Fibroblast of lung (primary cell): ENCODE measurements at regions not wholly inside any gene's neighbourhood (a gene's known extent, or its start where the extent isn't known, plus 50 kb on each side); places are given as distances from the start of the nearest gene placed in this dataset.

Source experiments
- DNase-seq, 2 donors: peaks; one replicate each; pipeline versions ENCODE4 v3.0.0 to v3.0.0-alpha.2; 2010; ENCODE audit warnings: low read depth in 2 of 2
- H2AFZ ChIP-seq: 2 replicates; pipeline ENCODE4 v1.5.1; 2012; ENCODE audit warnings: low read length, control low read depth, inconsistent platforms
- H3K27ac ChIP-seq: 2 replicates; pipeline ENCODE4 v1.5.1; 2011; ENCODE audit warnings: low read length, control low read depth; ENCODE audit not compliant: insufficient read depth
- H3K27me3 ChIP-seq: 2 replicates; pipeline ENCODE4 v1.5.1; 2011; ENCODE audit warnings: mild to moderate bottlenecking, low read length; ENCODE audit not compliant: control insufficient read depth, insufficient read depth
- H3K36me3 ChIP-seq: 2 replicates; pipeline ENCODE4 v1.5.1; 2011; ENCODE audit warnings: low read length; ENCODE audit not compliant: control insufficient read depth, insufficient read depth
- H3K4me1 ChIP-seq: 2 replicates; pipeline ENCODE4 v1.5.1; 2011; ENCODE audit warnings: low read length; ENCODE audit not compliant: control insufficient read depth, insufficient read depth; ENCODE audit errors: extremely low read depth
- H3K4me2 ChIP-seq: 2 replicates; pipeline ENCODE4 v1.5.1; 2011; ENCODE audit warnings: low read length, control low read depth; ENCODE audit not compliant: insufficient read depth; ENCODE audit errors: extremely low read depth
- H3K4me3 ChIP-seq, 4 experiments: fragments of 200-600 bp in 1 of 4; sonication (generic) in 1 of 4; replicated peaks in 1 of 4; 2 replicates each; pipeline ENCODE4 v1.5.1; 2011 to 2016; ENCODE audit warnings: low read length in 4 of 4, low read depth in 3 of 4, mild to moderate bottlenecking in 3 of 4, control low read depth in 2 of 4, inconsistent platforms in 1 of 4, mixed read lengths in 1 of 4; ENCODE audit not compliant: insufficient read depth in 1 of 4; ENCODE audit errors: control extremely low read depth in 1 of 4
- H3K79me2 ChIP-seq: 2 replicates; pipeline ENCODE4 v1.5.1; 2012; ENCODE audit warnings: mild to moderate bottlenecking, low read length, inconsistent platforms; ENCODE audit not compliant: control insufficient read depth, insufficient read depth
- H3K9ac ChIP-seq: 2 replicates; pipeline ENCODE4 v1.5.1; 2011; ENCODE audit warnings: mild to moderate bottlenecking, low read length, control low read depth; ENCODE audit not compliant: insufficient read depth
- H3K9me3 ChIP-seq: 2 replicates; pipeline ENCODE4 v1.5.1; 2012; ENCODE audit warnings: low read depth, low read length; ENCODE audit not compliant: control insufficient read depth, insufficient read depth
- H4K20me1 ChIP-seq: 2 replicates; pipeline ENCODE4 v1.5.1; 2011; ENCODE audit warnings: low read length; ENCODE audit not compliant: control insufficient read depth, insufficient read depth; ENCODE audit errors: extremely low read depth
- CTCF ChIP-seq, 2 donors: IDR thresholded peaks in 1 of 2; conservative IDR thresholded peaks in 1 of 2; 1 replicate in 1 of 2; 2 replicates in 1 of 2; pipeline ENCODE4 v1.5.1; 2011 to 2012; ENCODE audit warnings: low read length in 2 of 2, control low read depth in 1 of 2, inconsistent platforms in 1 of 2, low read depth in 1 of 2, mild to moderate bottlenecking in 1 of 2
- EZH2 ChIP-seq: IDR thresholded peaks from 2 replicates; pipeline ENCODE4 v1.5.1; 2012; ENCODE audit warnings: low read length, control low read depth, mild to moderate bottlenecking; ENCODE audit errors: missing control alignments

DNA sequence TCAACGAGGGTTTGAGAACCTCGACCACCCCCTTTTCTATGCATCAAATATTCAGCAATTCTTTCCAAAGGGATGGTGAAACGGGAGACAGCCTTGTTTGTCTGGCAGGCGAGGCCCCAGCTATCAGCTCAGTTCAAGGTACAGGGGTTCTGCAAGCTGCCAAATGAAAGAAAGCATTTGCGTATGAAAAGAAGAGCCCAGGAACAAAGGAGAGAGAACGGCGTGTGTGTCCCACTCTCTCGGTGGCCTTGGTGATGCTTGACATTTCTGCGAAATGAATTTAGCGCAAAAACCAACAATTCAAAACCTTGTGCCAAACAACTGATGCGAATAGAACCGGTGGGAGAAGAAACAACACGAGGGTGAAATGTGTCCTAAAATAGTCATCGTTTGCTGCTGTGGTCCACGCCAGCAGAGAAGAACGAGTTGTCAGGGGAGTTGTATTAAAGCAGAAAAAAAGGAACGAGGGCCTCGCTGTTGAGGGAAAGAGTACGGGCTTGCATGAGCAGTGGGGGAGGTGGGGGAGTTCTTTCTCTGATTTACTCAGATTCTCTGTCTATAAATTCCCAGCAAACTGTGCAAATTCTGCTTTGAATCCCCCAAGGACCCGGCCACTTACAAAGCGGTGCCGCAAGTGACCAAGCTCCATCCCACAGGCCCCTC is 97.7 kb downstream of the TMEM130 start:
- H3K27me3 ChIP-seq: no peaks in the 10 kb centered on the region
- no peak overlapping the region for H3K9ac ChIP-seq
- TF ChIP-seq CTCF (conservative IDR thresholded peaks at IDR 0.05 in 1 of 2, IDR thresholded peaks at IDR 0.05 in 1 of 2; ENCODE audit: low read depth in 1 of 2, low read length in 2 of 2) (no peak), EZH2 (no peak)
- no peak overlapping the region for H3K4me3 ChIP-seq
- H3K79me2 ChIP-seq: no peaks in the 10 kb centered on the region
- DNase-seq: no peak
- H3K4me1 ChIP-seq: no peaks in the 10 kb centered on the region
- no peak overlapping the region for H3K27ac ChIP-seq
- H3K9me3 ChIP-seq: no peaks in the 10 kb centered on the region
- no peak overlapping the region for H2AFZ ChIP-seq
- H3K4me2 ChIP-seq: no peak overlapping the region
- H3K36me3 ChIP-seq: no peaks in the 10 kb centered on the region
- no peaks in the 10 kb centered on the region for H4K20me1 ChIP-seq

- Histone ChIP-seq H3K9me3 (no peaks in the 10 kb centered on the region), H3K4me1 (no peaks in the 10 kb centered on the region), H3K9ac (no peak overlapping the region), H3K79me2 (no peaks in the 10 kb centered on the region), H3K4me3 (no peak overlapping the region), H2AFZ (no peak overlapping the region), H3K27ac (no peak overlapping the region), H3K27me3 (no peaks in the 10 kb centered on the region), H3K36me3 (no peaks in the 10 kb centered on the region), H3K4me2 (no peak overlapping the region), H4K20me1 (no peaks in the 10 kb centered on the region)
- no peak for TF ChIP-seq EZH2
- TF ChIP-seq CTCF (conservative IDR thresholded peaks at IDR 0.05 in 1 of 2, IDR thresholded peaks at IDR 0.05 in 1 of 2; ENCODE audit: low read depth in 1 of 2, low read length in 2 of 2): no peak
- no peak for DNase-seq
These were observed 94.9 kb downstream of the TMEM130 start for GRCh38 chr7:98774884-98775283.

DNA sequence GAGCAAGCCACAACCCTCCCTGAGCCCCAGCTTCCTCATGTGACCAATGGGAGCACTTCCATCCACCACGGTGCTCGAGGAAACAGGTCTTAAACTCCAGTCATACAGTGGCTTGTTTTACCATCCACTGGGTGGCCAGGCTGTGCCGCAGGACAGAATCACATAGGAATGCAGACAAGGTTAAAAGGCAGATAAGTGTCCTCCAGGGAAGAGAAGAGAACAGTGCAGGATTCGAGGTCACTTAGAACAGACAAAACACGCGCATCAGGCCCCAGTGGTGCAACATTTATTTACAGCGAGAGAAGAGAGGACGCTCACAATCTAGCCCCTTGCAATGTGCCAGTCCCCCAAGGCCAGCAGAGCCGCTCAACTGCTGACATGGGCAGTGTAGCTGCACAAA is 92.8 kb downstream of the TMEM130 start:
- H3K79me2 ChIP-seq: no peaks in the 10 kb centered on the region
- TF ChIP-seq CTCF (conservative IDR thresholded peaks at IDR 0.05 in 1 of 2, IDR thresholded peaks at IDR 0.05 in 1 of 2; ENCODE audit: low read depth in 1 of 2, low read length in 2 of 2): no peak
- no peak for TF ChIP-seq EZH2
- H3K36me3 ChIP-seq: no peaks in the 10 kb centered on the region
- no peaks in the 10 kb centered on the region for H3K9me3 ChIP-seq
- H4K20me1 ChIP-seq: no peaks in the 10 kb centered on the region
- DNase-seq: no peak
- H3K9ac ChIP-seq: no peak overlapping the region
- H3K27ac ChIP-seq: no peak overlapping the region
- H3K27me3 ChIP-seq: no peaks in the 10 kb centered on the region
- H3K4me1 ChIP-seq: no peaks in the 10 kb centered on the region
- no peak overlapping the region for H3K4me2 ChIP-seq
- H2AFZ ChIP-seq: no peak overlapping the region
- H3K4me3 ChIP-seq: no peak overlapping the region
